Glomerular endothelial cell (primary cell): ENCODE measurements at regions not wholly inside any gene's neighbourhood (a gene's known extent, or its start where the extent isn't known, plus 50 kb on each side); places are given as distances from the start of the nearest gene placed in this dataset.

Experiments used
- DNase-seq: peaks from one replicate; pipeline ENCODE4 v3.0.0-alpha.2; 2011; ENCODE audit warnings: low read depth, low spot score; ENCODE audit errors: extremely low read depth

- DNase-seq: no peak
Observed at GRCh38 chr3:44045476-44046275, 196.0 kb upstream of the TOPAZ1 start.

DNA sequence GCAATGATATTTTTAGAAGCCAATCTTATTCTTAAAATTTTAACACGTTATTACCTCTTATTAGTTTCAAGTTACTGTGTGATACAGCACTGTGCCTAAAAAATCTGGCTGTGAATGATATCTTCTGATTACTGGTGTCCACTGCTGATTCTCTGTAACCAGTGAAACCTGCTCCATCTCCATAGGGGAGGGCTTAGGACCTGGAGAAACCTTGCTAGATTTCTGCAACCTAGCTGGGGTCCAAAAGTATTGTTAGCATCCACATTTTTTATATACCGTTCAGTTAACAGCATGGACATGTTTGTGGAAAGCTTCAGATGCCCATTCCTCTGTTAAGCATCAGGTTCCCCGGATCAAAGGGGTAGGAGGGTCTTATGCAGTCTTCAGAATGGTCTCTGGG lies 193.9 kb upstream of the TOPAZ1 start:
- DNase-seq: no peak

GRCh38 chr3:44048196-44048924 lies 193.3 kb upstream of the TOPAZ1 start:
- no peak for DNase-seq

- no peak for DNase-seq
Observed at GRCh38 chr3:44048949-44049348, 192.7 kb upstream of the TOPAZ1 start.

GRCh38 chr3:44050101-44050500 lies 191.6 kb upstream of the TOPAZ1 start:
- no peak for DNase-seq

- no peak for DNase-seq
Observed at GRCh38 chr3:44050867-44051266, 190.8 kb upstream of the TOPAZ1 start.

- no peak for DNase-seq
Observed at GRCh38 chr3:44055951-44056350, 185.7 kb upstream of the TOPAZ1 start.

DNA sequence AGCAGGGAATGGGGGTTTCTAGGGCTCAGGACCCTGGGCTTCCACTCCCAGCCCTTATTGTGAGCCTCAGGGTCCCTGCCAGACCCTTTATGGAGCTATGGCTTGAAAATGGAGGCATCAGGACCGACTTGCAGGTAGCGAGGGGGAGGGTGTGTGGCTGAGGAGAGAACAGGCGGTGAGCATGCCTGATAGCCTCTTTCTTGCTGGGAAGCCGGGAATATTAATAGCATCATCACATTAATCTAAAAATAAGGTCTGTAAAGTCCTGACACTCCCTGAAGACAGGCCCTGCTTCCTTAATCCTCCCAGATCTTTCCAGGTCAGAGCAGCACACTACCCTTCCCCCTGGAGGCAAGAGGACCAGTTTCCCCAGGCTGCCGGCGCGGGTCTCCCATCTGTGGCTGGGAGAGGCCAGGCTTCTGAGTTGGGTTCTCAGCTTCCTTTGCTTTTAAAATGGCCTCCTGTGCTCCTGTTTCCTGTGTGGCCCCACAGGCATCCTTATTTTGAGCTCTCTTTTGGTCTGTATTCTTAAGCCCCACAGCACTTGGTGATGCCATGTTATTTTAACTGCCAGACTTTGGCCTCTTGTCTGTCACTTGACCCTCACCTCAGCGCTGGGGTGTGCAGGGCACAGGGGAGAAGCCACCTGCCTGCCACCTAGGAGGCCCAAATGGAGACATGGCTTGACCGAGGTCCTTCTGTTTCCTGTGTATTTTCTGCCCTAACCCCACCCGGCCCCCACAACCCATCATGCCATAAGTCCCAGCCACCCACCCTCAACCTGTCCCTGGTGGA lies 185.0 kb upstream of the TOPAZ1 start:
- DNase-seq: no peak

DNA sequence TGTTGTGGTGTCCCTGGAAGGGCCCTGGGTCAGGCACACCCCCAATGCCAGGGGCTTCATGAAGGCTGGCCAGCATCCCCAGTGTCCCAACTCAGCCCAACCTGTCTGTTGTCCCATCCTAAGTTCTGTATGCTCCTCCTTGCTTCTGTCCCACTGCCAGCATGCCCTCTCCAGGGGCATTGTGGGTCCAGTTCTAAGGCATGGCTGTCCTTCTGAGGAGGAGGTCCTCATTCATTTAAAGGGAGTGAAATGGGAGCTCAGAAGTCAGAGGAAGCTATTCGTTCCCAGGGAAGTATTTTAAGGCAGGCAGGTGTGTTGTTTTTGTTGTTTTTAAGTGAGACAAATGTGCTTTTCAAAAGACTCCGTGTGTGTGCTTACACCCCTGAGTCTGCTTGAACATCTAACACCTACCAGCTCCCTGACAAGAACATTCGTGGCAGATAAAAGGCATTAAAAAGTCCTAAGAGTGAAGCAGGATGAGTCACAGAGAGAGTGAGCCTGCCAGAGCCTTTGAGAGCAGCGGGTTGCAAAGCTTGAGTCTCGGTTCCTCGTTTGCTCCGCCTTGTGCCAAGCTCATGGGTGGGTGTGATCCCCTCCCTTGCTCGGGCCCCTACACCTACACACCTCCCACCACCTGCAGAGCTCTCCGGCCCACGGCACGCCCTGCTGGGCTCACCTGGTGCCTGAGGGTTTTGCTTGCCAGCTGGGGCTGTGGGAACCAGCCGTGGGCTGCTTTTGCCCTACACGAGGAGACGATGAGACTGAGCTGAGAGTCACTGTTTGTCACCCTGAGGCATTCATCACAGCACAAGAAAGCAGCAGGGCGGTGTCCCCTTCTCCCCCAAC lies 183.4 kb upstream of the TOPAZ1 start:
- no peak for DNase-seq

DNA sequence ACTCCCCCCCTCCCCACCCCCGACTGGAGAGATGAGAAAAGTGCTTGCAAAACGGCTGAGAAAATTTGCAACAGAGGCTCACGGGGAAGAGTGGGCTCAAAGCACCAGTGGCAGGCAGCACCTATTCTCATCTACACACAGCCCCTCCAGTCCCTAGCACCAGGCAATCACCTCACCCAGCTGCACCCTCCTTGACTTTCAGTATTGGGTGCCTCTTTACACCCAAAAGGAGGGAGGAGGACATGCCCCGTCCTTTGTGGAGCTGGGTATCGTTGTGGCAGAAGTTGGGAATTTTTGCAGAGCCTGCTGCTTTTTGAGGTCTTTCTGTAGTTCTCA lies 182.8 kb upstream of the TOPAZ1 start:
- DNase-seq: no peak

GRCh38 chr3:44060164-44060563 lies 181.5 kb upstream of the TOPAZ1 start:
- no peak for DNase-seq

GRCh38 chr3:44061268-44061667 lies 180.4 kb upstream of the TOPAZ1 start:
- DNase-seq: no peak

GRCh38 chr3:44061961-44062360 lies 179.7 kb upstream of the TOPAZ1 start:
- no peak for DNase-seq

DNA sequence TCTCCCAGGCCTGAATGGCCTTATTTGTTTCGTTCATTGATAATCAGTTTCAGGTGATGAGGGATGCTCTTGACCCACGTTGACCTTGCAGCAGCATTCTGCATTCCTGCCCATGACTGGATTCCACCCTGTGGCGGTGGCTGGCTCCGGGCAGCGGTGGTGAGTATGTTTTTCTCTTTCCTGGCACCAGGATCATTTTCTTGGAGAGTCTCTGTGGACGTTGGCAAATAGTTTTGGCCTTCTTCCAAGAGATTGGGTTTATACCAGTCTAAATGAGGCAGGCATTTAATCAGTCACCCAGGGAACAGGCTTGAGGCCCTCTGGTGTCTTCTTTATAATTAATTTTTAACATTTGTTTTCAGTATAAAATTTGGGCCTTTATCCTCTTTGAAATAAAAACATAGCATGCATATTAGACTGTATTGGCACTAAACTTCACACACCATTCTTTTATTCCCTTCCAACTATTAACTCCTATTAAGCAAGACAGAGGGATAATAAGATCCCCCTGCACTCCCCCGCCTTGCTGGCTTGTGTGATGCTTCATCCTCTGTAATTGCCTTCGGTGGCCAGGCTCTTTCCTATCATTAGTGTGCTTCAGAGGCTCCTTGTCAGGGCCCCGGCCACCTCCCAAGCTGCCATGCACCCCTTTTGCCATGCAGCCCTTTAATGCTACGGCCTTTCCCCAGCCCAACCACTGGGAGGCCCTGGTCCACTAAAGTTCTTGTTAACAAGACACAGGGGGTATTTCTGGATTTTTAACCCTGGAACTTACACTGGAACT lies 176.2 kb upstream of the TOPAZ1 start:
- DNase-seq: no peak

DNA sequence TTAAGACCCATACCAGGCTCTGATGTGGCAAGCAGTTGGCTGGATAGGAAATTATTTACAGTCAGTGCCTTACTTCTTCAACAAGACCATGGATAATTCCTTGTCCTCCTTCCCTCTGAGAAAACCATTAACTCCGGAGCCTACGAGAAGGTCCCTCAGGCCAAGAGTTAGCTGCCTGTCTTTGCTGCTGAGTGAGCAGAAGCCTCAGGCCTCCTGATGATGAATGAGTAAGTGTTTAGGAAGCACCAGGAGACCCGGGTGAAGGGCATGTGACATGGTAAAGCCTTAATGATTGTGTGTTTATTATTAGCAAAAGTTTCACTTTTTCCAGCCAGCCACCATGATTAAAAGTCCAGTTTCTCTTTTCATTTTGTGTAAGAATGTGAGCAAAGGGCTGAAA lies 174.9 kb upstream of the TOPAZ1 start:
- DNase-seq: no peak

DNA sequence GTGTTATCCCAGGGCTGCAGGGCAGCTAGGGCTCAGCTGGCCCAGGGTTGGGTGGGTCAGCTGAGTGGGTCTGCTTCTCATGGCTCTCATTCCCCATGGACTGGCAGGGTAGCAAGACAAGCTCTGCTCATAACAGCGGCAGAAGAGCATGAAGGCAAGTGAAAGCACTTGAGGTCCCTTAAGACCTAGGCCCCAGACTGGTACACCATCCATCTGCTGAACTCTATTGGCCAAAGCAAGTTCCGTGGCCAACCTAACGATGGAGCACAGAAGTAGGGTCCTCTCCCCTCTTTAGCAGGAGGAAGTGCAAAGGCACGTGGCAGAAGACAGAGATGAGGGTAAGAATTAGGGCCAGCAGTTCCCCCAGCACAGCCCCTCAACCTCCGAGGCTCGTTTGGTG lies 174.3 kb upstream of the TOPAZ1 start:
- DNase-seq: no peak

GRCh38 chr3:44068753-44069152 lies 172.9 kb upstream of the TOPAZ1 start:
- DNase-seq: no peak

GRCh38 chr3:44069276-44069675 lies 172.4 kb upstream of the TOPAZ1 start:
- DNase-seq: no peak

GRCh38 chr3:44070841-44071546 lies 170.7 kb upstream of the TOPAZ1 start:
- no peak for DNase-seq
